SK-N-SH (cell line): ENCODE measurements at regions not wholly inside any gene's neighbourhood (a gene's known extent, or its start where the extent isn't known, plus 50 kb on each side); places are given as distances from the start of the nearest gene placed in this dataset.

ENCODE experiments used
- CTCF ChIA-PET: fragments of 300-600, 350-600 bp; formaldehyde crosslinking; extraction: SDS; loops from one replicate; lab custom pipeline; 2021; lab: Yijun Ruan, JAX
- POLR2A ChIA-PET: fragments of 350-600 bp; sonication (Branson Sonifier 250); formaldehyde crosslinking; extraction: SDS; loops from one replicate; lab custom pipeline; 2020; ENCODE audit warnings: antibody characterized with exemption, inconsistent platforms; lab: Yijun Ruan, JAX
- DNase-seq: peaks from one replicate; pipeline ENCODE4 v3.0.0; 2012
- H2AFZ ChIP-seq: fragments of 200-600 bp; sonication (generic); 2 replicates; pipeline ENCODE4 v1.8.1; 2016; ENCODE audit warnings: antibody characterized with exemption, mild to moderate bottlenecking, low read depth
- H3F3A ChIP-seq: fragments of 200-600 bp; sonication (generic); replicated peaks from 2 replicates; pipeline ENCODE3; 2016; ENCODE audit warnings: antibody characterized with exemption, mild to moderate bottlenecking; ENCODE audit not compliant: insufficient read depth
- H3K27ac ChIP-seq, 2 experiments: fragments of 200-500 bp in 1 of 2; fragments of 200-600 bp in 1 of 2; sonication (Bioruptor generic) in 1 of 2; sonication (generic), shearing (Covaris generic) in 1 of 2; 2 replicates each; pipeline versions ENCODE4 v1.5.1 to v1.6.1; 2014 to 2016; ENCODE audit warnings: low read depth in 2 of 2, inconsistent platforms in 1 of 2, low read length in 1 of 2, mild to moderate bottlenecking in 1 of 2, mixed read lengths in 1 of 2
- H3K27me3 ChIP-seq: fragments of 200-600 bp; sonication (generic), shearing (Covaris generic); 2 replicates; pipeline ENCODE4 v1.6.1; 2016; ENCODE audit warnings: mixed run types; ENCODE audit not compliant: insufficient read depth
- H3K36me3 ChIP-seq, 2 experiments: fragments of 200-500 bp in 1 of 2; fragments of 200-600 bp in 1 of 2; sonication (Bioruptor generic) in 1 of 2; sonication (generic) in 1 of 2; replicated peaks in 1 of 2; 2 replicates each; pipeline versions ENCODE3 to v1.5.1; 2014 to 2016; ENCODE audit warnings: low read length in 1 of 2, mild to moderate bottlenecking in 1 of 2; ENCODE audit not compliant: insufficient read depth in 2 of 2, control insufficient read depth in 1 of 2
- H3K4me1 ChIP-seq, 2 experiments: fragments of 200-500 bp in 1 of 2; fragments of 200-600 bp in 1 of 2; sonication (Bioruptor generic) in 1 of 2; sonication (generic), shearing (Covaris generic) in 1 of 2; 2 replicates each; pipeline versions ENCODE4 v1.5.1 to v1.6.1; 2014 to 2016; ENCODE audit warnings: low read depth in 1 of 2, low read length in 1 of 2, mixed run types in 1 of 2; ENCODE audit not compliant: insufficient read depth in 2 of 2, control insufficient read depth in 1 of 2
- H3K4me2 ChIP-seq: fragments of 200-600 bp; sonication (generic), shearing (Covaris generic); 2 replicates; pipeline ENCODE4 v1.6.1; 2017; ENCODE audit warnings: mixed run types
- H3K4me3 ChIP-seq, 2 experiments: fragments of 200-500 bp in 1 of 2; fragments of 200-600 bp in 1 of 2; sonication (Bioruptor generic) in 1 of 2; sonication (generic), shearing (Covaris generic) in 1 of 2; 2 replicates each; pipeline versions ENCODE4 v1.5.1 to v1.8.1; 2014 to 2016; ENCODE audit warnings: low read depth in 2 of 2, inconsistent platforms in 1 of 2, low read length in 1 of 2, mild to moderate bottlenecking in 1 of 2, mixed read lengths in 1 of 2, moderate library complexity in 1 of 2
- H3K79me2 ChIP-seq: fragments of 200-600 bp; sonication (generic); 2 replicates; pipeline ENCODE4 v1.8.1; 2017; ENCODE audit warnings: mild to moderate bottlenecking; ENCODE audit not compliant: insufficient read depth
- H3K9ac ChIP-seq: fragments of 200-600 bp; sonication (generic); 2 replicates; pipeline ENCODE4 v1.6.1; 2017; ENCODE audit warnings: mixed run types
- H3K9me2 ChIP-seq: fragments of 200-600 bp; sonication (generic); 2 replicates; pipeline ENCODE4 v1.6.1; 2017; ENCODE audit warnings: mixed run types
- H3K9me3 ChIP-seq: fragments of 200-600 bp; sonication (generic); 2 replicates; pipeline ENCODE4 v1.6.1; 2017; ENCODE audit warnings: mixed run types, mild to moderate bottlenecking, moderate library complexity
- H4K20me1 ChIP-seq: fragments of 200-600 bp; sonication (generic); 2 replicates; pipeline ENCODE4 v1.6.1; 2017; ENCODE audit warnings: mild to moderate bottlenecking, mixed run types; ENCODE audit not compliant: insufficient read depth
- EP300 ChIP-seq, 2 experiments: IDR thresholded peaks; 2 replicates each; pipeline versions ENCODE4 v1.4.0 to v1.6.1; 2012; ENCODE audit warnings: borderline replicate concordance in 1 of 2, low read depth in 1 of 2, low read length in 1 of 2
- GABPA ChIP-seq: IDR thresholded peaks from 2 replicates; pipeline ENCODE4 v1.4.0; 2012; ENCODE audit warnings: low read depth, mild to moderate bottlenecking
- GATA2 ChIP-seq: sonication (generic); formaldehyde crosslinking; IDR thresholded peaks from 2 replicates; pipeline ENCODE4 v1.5.0; 2020; ENCODE audit warnings: mild to moderate bottlenecking, missing genetic modification reagents
- POLR2AphosphoS5 ChIP-seq: IDR thresholded peaks from 2 replicates; pipeline ENCODE4 v1.6.1; 2012; ENCODE audit warnings: low read depth, low read length
- RAD21 ChIP-seq: IDR thresholded peaks from 2 replicates; pipeline ENCODE4 v1.6.1; 2012; ENCODE audit warnings: mild to moderate bottlenecking, low read length
- REST ChIP-seq: IDR thresholded peaks from 2 replicates; pipeline ENCODE4 v1.6.1; 2012; ENCODE audit warnings: mild to moderate bottlenecking, low read depth, low read length, moderate library complexity
- RFX5 ChIP-seq: IDR thresholded peaks from 2 replicates; pipeline ENCODE4 v1.6.1; 2012; ENCODE audit warnings: mild to moderate bottlenecking, improper control_type of control experiment, low read length
- TAF1 ChIP-seq: IDR thresholded peaks from 2 replicates; pipeline ENCODE4 v1.6.1; 2012; ENCODE audit warnings: low read depth, mild to moderate bottlenecking, low read length, moderate library complexity, borderline replicate concordance
- TEAD4 ChIP-seq: IDR thresholded peaks from 2 replicates; pipeline ENCODE4 v1.4.0; 2012; ENCODE audit warnings: mild to moderate bottlenecking, borderline replicate concordance; ENCODE audit not compliant: insufficient read depth
- USF2 ChIP-seq: fragments of 150-350 bp; IDR thresholded peaks from 2 replicates; pipeline ENCODE4 v1.6.1; 2017; ENCODE audit warnings: antibody characterized with exemption, low read length, low read depth, borderline replicate concordance
- YY1 ChIP-seq: IDR thresholded peaks from 2 replicates; pipeline ENCODE4 v1.4.0; 2012; ENCODE audit warnings: low read depth, mild to moderate bottlenecking
- WGBS: methylation state at CpG from one replicate; pipeline ENCODE4 v1.1.6; 2017; ENCODE audit warnings: low lambda C conversion rate; 5-methylcytosine and 5-hydroxymethylcytosine counted together
- TF ChIP-seq, protein P1 (sequence below): IDR thresholded peaks from 2 replicates; pipeline ENCODE4 v1.4.0; 2012; ENCODE audit warnings: low read depth, borderline replicate concordance
- TF ChIP-seq, protein P2 (sequence below): IDR thresholded peaks from 2 replicates; pipeline ENCODE4 v1.4.0; 2012; ENCODE audit warnings: low read depth
- TF ChIP-seq, protein P3 (sequence below): fragments of 200-600 bp; sonication (generic); IDR thresholded peaks from 2 replicates; pipeline ENCODE4 v1.6.1; 2017; ENCODE audit warnings: antibody characterized with exemption, mild to moderate bottlenecking, moderate library complexity

DNA sequence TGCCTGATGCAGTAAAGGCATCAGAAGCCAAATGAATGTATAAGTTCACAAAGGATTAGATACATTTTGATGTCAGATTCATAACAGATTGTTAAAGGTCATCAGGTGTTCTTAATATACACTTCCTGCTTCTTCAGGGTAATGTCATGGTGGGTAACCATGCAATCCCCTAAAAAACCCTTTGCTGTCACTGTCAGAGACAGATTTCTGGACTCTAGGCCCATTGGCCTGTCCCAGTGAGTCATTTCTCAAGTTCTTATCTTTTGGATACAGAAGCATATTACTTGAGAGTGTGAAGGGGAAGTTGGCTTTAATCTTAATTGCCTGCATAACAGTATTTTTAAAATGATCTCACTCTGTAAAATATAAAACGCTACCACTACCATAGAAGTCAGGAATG lies 895.6 kb upstream of the MAP3K7 start:
- ChIA-PET POLR2A (no interaction called here), CTCF (no interaction called here)
- Histone ChIP-seq H3K4me3 (no peak overlapping the region), H3K79me2 (no peaks in the 10 kb centered on the region), H3K36me3 (no peaks in the 10 kb centered on the region), H3K9me2 (no peaks in the 10 kb centered on the region), H3K4me1 (no peaks in the 10 kb centered on the region), H3K9ac (no peak overlapping the region), H3K9me3 (no peaks in the 10 kb centered on the region), H4K20me1 (no peaks in the 10 kb centered on the region), H3K27me3 (no peaks in the 10 kb centered on the region), H3F3A (no peaks in the 10 kb centered on the region), H3K27ac (no peak overlapping the region), H2AFZ (no peak overlapping the region), H3K4me2 (no peak overlapping the region)
- 11% methylated on average over 1 of the region's 1 CpG for WGBS
- no peak for DNase-seq
- TF ChIP-seq TEAD4 (no peak), TAF1 (no peak), REST (no peak), RAD21 (no peak), GABPA (no peak), EP300 (IDR thresholded peaks at IDR 0.05; ENCODE audit: borderline replicate concordance in 1 of 2, low read depth in 1 of 2, low read length in 1 of 2) (no peak)

DNA sequence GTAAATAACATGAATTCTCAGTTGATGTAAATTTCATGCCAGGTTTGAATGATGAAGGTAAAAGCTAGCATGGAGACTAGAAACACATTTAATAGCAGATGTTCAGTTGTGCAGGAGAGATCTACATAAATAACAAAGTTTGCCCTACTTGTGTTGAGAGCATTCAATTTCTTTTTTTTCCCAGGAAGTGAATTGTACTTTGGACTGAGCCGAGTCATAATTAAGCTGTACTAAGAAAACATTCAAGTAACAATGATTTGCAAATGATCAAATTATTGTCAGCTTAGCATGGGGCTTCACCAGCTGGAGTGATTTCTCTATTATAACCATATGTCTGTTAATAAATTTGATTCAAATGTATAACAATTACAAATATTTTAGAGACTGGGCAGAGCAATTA lies 893.5 kb upstream of the MAP3K7 start:
- no peaks in the 10 kb centered on the region for H3F3A ChIP-seq
- H3K9me3 ChIP-seq: no peaks in the 10 kb centered on the region
- POLR2A ChIA-PET: no interaction called here
- H3K4me3 ChIP-seq: no peak overlapping the region
- no peaks in the 10 kb centered on the region for H3K27me3 ChIP-seq
- no peaks in the 10 kb centered on the region for H3K9me2 ChIP-seq
- TF ChIP-seq, protein P1, sequence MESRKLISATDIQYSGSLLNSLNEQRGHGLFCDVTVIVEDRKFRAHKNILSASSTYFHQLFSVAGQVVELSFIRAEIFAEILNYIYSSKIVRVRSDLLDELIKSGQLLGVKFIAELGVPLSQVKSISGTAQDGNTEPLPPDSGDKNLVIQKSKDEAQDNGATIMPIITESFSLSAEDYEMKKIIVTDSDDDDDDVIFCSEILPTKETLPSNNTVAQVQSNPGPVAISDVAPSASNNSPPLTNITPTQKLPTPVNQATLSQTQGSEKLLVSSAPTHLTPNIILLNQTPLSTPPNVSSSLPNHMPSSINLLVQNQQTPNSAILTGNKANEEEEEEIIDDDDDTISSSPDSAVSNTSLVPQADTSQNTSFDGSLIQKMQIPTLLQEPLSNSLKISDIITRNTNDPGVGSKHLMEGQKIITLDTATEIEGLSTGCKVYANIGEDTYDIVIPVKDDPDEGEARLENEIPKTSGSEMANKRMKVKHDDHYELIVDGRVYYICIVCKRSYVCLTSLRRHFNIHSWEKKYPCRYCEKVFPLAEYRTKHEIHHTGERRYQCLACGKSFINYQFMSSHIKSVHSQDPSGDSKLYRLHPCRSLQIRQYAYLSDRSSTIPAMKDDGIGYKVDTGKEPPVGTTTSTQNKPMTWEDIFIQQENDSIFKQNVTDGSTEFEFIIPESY: no peak
- TF ChIP-seq, protein P2, sequence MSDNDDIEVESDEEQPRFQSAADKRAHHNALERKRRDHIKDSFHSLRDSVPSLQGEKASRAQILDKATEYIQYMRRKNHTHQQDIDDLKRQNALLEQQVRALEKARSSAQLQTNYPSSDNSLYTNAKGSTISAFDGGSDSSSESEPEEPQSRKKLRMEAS: no peak
- no peak for TF ChIP-seq USF2
- TF ChIP-seq GATA2: no peak
- no peak for TF ChIP-seq YY1
- TF ChIP-seq, protein P3, sequence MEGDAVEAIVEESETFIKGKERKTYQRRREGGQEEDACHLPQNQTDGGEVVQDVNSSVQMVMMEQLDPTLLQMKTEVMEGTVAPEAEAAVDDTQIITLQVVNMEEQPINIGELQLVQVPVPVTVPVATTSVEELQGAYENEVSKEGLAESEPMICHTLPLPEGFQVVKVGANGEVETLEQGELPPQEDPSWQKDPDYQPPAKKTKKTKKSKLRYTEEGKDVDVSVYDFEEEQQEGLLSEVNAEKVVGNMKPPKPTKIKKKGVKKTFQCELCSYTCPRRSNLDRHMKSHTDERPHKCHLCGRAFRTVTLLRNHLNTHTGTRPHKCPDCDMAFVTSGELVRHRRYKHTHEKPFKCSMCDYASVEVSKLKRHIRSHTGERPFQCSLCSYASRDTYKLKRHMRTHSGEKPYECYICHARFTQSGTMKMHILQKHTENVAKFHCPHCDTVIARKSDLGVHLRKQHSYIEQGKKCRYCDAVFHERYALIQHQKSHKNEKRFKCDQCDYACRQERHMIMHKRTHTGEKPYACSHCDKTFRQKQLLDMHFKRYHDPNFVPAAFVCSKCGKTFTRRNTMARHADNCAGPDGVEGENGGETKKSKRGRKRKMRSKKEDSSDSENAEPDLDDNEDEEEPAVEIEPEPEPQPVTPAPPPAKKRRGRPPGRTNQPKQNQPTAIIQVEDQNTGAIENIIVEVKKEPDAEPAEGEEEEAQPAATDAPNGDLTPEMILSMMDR: no peak
- TF ChIP-seq RFX5: no peak
- TF ChIP-seq POLR2AphosphoS5: no peak
- TF ChIP-seq, all 33 proteins: peak for 0
- WGBS: 3% methylated on average over 1 of the region's 1 CpG
- Histone ChIP-seq H3K4me1 (peaks cover 0 to 5% of the 10 kb centered on the region in 2 experiments; a peak in 1 of 4 replicates), H4K20me1 (no peaks in the 10 kb centered on the region), H3K79me2 (no peaks in the 10 kb centered on the region), H2AFZ (no peak overlapping the region), H3K36me3 (no peaks in the 10 kb centered on the region), H3K27ac (no peak overlapping the region), H3K4me2 (no peak overlapping the region), H3K9ac (no peak overlapping the region)
- DNase-seq: no peak
- CTCF ChIA-PET: interaction anchor here (0.5 kb wide), 1 partner anchor 21 kb away, joined by 3 read pairs; no protein-coding TSS in a partner anchor
